Skin of body (tissue), 1 donor: ENCODE measurements at regions not wholly inside any gene's neighbourhood (a gene's known extent, or its start where the extent isn't known, plus 50 kb on each side); places are given as distances from the start of the nearest gene placed in this dataset. TPM values are rescaled to one million over a fixed set of nuclear protein-coding genes. Genes with fewer than 3 reads are reported as not detected.

ENCODE experiments used
- small RNA-seq: library from RNA; depleted of rRNA; stranded (forward); fragments of <200 nt; gene quantifications from one replicate; pipeline ENCODE3, GENCODE V24; 2014; ENCODE audit warnings: low replicate concordance

Small RNAs in the stretch of these regions (small RNA-seq; reads per million reads assigned to genes)
- gene AC096644.2, result not detected
